Peyer's patch (tissue), 4 donors: ENCODE measurements at regions not wholly inside any gene's neighbourhood (a gene's known extent, or its start where the extent isn't known, plus 50 kb on each side); places are given as distances from the start of the nearest gene placed in this dataset.

ENCODE experiments used
- POLR2A ChIP-seq, 2 donors: fragments of 450-650 bp; IDR thresholded peaks; one replicate each; pipeline ENCODE4 v1.5.1; 2017; ENCODE audit warnings: antibody characterized with exemption in 2 of 2, mild to moderate bottlenecking in 2 of 2, moderate library complexity in 2 of 2
- TF ChIP-seq, protein P1 (sequence below), 6 experiments: fragments of 450-650 bp in 4 of 6; fragments of 200-600 bp in 2 of 6; sonication (generic) in 1 of 6; IDR thresholded peaks; one replicate each; pipeline ENCODE4 v1.5.1; 2017 to 2019; ENCODE audit warnings: antibody characterized with exemption in 6 of 6, mild to moderate bottlenecking in 3 of 6, moderate library complexity in 1 of 6

- TF ChIP-seq POLR2A (IDR thresholded peaks at IDR 0.05), result no peak
- TF ChIP-seq, protein P1, sequence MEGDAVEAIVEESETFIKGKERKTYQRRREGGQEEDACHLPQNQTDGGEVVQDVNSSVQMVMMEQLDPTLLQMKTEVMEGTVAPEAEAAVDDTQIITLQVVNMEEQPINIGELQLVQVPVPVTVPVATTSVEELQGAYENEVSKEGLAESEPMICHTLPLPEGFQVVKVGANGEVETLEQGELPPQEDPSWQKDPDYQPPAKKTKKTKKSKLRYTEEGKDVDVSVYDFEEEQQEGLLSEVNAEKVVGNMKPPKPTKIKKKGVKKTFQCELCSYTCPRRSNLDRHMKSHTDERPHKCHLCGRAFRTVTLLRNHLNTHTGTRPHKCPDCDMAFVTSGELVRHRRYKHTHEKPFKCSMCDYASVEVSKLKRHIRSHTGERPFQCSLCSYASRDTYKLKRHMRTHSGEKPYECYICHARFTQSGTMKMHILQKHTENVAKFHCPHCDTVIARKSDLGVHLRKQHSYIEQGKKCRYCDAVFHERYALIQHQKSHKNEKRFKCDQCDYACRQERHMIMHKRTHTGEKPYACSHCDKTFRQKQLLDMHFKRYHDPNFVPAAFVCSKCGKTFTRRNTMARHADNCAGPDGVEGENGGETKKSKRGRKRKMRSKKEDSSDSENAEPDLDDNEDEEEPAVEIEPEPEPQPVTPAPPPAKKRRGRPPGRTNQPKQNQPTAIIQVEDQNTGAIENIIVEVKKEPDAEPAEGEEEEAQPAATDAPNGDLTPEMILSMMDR (IDR thresholded peaks at IDR 0.05), result no peak
Observed at GRCh38 chr6:143612186-143612585, 65.6 kb upstream of the PHACTR2 start.
